ENCODE measurements at regions not wholly inside any gene's neighbourhood (a gene's known extent, or its start where the extent isn't known, plus 50 kb on each side); places are given as distances from the start of the nearest gene placed in this dataset.

DNA sequence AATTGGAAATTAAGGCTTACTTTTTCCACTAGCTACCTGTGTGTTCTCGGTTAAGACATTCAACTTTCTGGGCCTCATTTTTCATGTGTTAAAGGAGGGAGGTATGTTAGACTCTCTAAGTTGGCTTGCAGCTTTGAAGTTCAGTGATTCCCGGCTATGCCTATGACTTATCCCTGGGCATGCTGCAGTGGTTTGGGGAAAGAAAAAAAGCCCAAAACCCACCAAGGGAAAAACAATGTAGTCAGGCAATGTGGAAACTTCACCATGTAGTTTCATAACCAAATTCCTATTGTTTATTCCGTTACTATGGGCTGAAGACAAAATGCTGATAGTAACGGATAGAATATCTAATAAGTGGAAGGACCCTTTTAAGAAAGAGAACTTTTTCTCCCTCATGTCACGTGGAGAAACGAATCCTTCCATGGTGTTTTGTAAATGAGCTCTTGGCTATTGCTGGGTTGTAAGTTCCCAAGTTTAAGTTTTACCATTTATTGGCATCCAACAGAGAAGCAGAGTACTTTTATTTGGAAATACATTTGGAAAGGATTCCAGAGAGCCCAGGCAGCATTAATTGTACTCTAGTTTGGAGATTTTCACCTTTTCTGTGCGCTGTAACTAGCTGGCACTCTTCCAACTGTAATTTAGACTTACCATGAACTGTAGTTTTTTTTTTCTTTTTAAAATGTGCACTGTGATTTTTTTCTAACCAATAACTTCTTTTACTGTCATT, 84.9 kb upstream of the MPDZ start:
- no peaks in the 10 kb centered on the region for H3K36me3 ChIP-seq (ENCODE audit: control insufficient read depth in 3 of 3, insufficient read depth in 3 of 3, low read length in 3 of 3)
- H3K4me3 ChIP-seq (ENCODE audit: low read length in 3 of 3), result no peak overlapping the region
- peak overlapping the region; percentile 52 for H3K27ac ChIP-seq (ENCODE audit: low read depth, low read length)

DNA sequence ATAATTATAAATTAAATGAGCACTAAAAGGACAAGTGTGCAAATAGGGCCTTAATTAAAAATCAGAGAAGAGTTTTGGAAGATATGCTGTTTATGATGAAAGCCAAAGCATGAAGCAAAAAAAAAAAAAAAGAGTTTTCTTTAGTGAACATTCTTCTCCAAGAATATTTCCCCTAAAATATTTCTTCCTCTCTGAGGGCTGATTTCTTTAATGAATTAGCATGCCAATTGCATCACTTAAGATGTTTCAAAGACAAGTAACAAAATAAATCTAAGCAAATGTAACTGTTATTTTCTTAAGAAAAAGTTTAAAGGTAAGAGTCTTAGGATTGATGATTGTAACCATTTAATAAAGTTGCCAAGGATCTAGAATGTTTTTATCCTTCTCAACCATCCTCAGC, 81.6 kb upstream of the MPDZ start:
- H3K9ac ChIP-seq (ENCODE audit: low read depth in 1 of 3, low read length in 3 of 3), result no peak overlapping the region
- peaks cover 0 to 8% (median 0%) of the 10 kb centered on the region in 3 donors for H3K4me1 ChIP-seq (ENCODE audit: control insufficient read depth in 3 of 3, insufficient read depth in 3 of 3, low read length in 3 of 3)
- no peaks in the 10 kb centered on the region for H3K36me3 ChIP-seq (ENCODE audit: control insufficient read depth in 3 of 3, insufficient read depth in 3 of 3, low read length in 3 of 3)
- H3K9me3 ChIP-seq (ENCODE audit: control insufficient read depth in 3 of 3, low read length in 3 of 3), result no peaks in the 10 kb centered on the region
- no peaks in the 10 kb centered on the region for H3K27me3 ChIP-seq (ENCODE audit: control insufficient read depth in 3 of 3, insufficient read depth in 3 of 3, low read length in 3 of 3)
- H3K4me3 ChIP-seq (ENCODE audit: low read length in 3 of 3), result no peak overlapping the region
- H3K27ac ChIP-seq (ENCODE audit: low read depth, low read length), result peak overlapping the region; percentile 25

More for the DNA sequence above, 84.9 kb upstream of the MPDZ start:
- H3K9me3 ChIP-seq (ENCODE audit: control insufficient read depth in 3 of 3, low read length in 3 of 3), result no peaks in the 10 kb centered on the region
- H3K4me1 ChIP-seq (ENCODE audit: control insufficient read depth in 3 of 3, insufficient read depth in 3 of 3, low read length in 3 of 3), result peaks cover 0 to 8% (median 0%) of the 10 kb centered on the region in 3 donors
- no peaks in the 10 kb centered on the region for H3K27me3 ChIP-seq (ENCODE audit: control insufficient read depth in 3 of 3, insufficient read depth in 3 of 3, low read length in 3 of 3)
- no peak overlapping the region for H3K9ac ChIP-seq (ENCODE audit: low read depth in 1 of 3, low read length in 3 of 3)

DNA sequence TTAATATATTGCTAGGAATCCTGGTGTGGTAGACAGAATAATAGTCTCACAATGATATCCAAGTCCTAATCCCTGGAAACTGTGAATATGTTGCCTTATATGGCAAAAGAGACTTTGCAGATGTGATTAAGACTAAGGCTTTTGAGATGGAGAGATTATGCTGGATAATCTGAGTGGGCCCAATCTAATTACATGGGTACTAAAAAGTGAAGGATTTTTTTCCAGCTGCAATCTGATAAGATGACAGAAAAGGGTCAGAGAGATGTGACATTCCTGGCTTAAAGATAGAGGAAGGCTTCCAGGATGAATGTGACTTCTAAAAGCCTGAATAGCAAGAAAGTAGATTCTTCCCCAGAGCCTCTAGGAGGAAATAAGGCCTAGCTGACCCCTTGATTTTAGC, 80.7 kb upstream of the MPDZ start:
- H3K4me1 ChIP-seq (ENCODE audit: control insufficient read depth in 3 of 3, insufficient read depth in 3 of 3, low read length in 3 of 3), result peaks cover 0 to 8% (median 0%) of the 10 kb centered on the region in 3 donors
- no peaks in the 10 kb centered on the region for H3K27me3 ChIP-seq (ENCODE audit: control insufficient read depth in 3 of 3, insufficient read depth in 3 of 3, low read length in 3 of 3)
- no peaks in the 10 kb centered on the region for H3K36me3 ChIP-seq (ENCODE audit: control insufficient read depth in 3 of 3, insufficient read depth in 3 of 3, low read length in 3 of 3)
- no peak overlapping the region for H3K27ac ChIP-seq (ENCODE audit: low read depth, low read length)
- no peak overlapping the region for H3K9ac ChIP-seq (ENCODE audit: low read depth in 1 of 3, low read length in 3 of 3)
- no peaks in the 10 kb centered on the region for H3K9me3 ChIP-seq (ENCODE audit: control insufficient read depth in 3 of 3, low read length in 3 of 3)
- H3K4me3 ChIP-seq (ENCODE audit: low read length in 3 of 3), result no peak overlapping the region

DNA sequence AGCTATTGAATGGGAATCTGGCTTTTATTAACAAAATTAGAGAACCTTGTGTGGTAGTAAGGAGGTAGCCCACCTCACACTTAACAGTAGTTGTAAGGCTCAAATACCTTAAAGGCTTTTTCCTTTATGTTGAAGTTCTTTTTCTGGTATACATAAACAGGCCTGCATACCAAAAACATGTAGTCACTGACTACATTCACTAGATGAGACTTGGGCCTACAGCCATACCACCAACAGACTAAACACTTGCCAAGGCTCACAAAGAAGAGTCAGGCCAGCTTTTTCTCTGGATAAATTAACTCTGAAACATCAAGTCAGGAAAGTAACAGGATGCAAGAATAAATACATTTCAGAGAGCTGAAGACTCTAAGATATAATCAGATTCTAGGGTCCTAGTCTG, 78.6 kb upstream of the MPDZ start:
- Histone ChIP-seq H3K27ac (ENCODE audit: low read depth, low read length) (peak overlapping the region; percentile 4), H3K27me3 (ENCODE audit: control insufficient read depth in 3 of 3, insufficient read depth in 3 of 3, low read length in 3 of 3) (no peaks in the 10 kb centered on the region), H3K36me3 (ENCODE audit: control insufficient read depth in 3 of 3, insufficient read depth in 3 of 3, low read length in 3 of 3) (no peaks in the 10 kb centered on the region), H3K9me3 (ENCODE audit: control insufficient read depth in 3 of 3, low read length in 3 of 3) (no peaks in the 10 kb centered on the region), H3K4me3 (ENCODE audit: low read length in 3 of 3) (no peak overlapping the region), H3K4me1 (ENCODE audit: control insufficient read depth in 3 of 3, insufficient read depth in 3 of 3, low read length in 3 of 3) (peaks cover 0 to 3% (median 0%) of the 10 kb centered on the region in 3 donors), H3K9ac (ENCODE audit: low read depth in 1 of 3, low read length in 3 of 3) (no peak overlapping the region)

DNA sequence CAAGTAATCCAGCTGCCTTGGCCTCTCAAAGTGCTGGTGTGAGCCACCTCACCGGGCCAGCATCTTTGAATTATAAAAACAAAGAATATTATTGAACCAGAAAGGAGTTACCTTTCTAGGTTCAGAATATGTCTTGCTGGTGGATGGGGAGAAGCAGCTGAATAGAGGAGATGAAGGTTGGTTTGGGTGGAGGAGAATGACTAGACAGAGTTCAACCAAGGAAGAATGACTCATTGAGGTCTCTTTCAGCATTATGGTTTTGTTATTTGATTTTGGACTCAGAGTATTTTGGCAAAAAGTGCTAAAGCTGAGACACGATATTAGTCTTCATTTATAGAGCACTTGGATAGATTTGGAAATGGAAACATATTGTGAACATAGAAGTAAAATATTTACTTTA, 75.2 kb upstream of the MPDZ start:
- no peak overlapping the region for H3K27ac ChIP-seq (ENCODE audit: low read depth, low read length)
- H3K9me3 ChIP-seq (ENCODE audit: control insufficient read depth in 3 of 3, low read length in 3 of 3), result no peaks in the 10 kb centered on the region
- H3K4me3 ChIP-seq (ENCODE audit: low read length in 3 of 3), result no peak overlapping the region
- no peaks in the 10 kb centered on the region for H3K36me3 ChIP-seq (ENCODE audit: control insufficient read depth in 3 of 3, insufficient read depth in 3 of 3, low read length in 3 of 3)
- H3K27me3 ChIP-seq (ENCODE audit: control insufficient read depth in 3 of 3, insufficient read depth in 3 of 3, low read length in 3 of 3), result no peaks in the 10 kb centered on the region
- no peaks in the 10 kb centered on the region for H3K4me1 ChIP-seq (ENCODE audit: control insufficient read depth in 3 of 3, insufficient read depth in 3 of 3, low read length in 3 of 3)
- no peak overlapping the region for H3K9ac ChIP-seq (ENCODE audit: low read depth in 1 of 3, low read length in 3 of 3)

DNA sequence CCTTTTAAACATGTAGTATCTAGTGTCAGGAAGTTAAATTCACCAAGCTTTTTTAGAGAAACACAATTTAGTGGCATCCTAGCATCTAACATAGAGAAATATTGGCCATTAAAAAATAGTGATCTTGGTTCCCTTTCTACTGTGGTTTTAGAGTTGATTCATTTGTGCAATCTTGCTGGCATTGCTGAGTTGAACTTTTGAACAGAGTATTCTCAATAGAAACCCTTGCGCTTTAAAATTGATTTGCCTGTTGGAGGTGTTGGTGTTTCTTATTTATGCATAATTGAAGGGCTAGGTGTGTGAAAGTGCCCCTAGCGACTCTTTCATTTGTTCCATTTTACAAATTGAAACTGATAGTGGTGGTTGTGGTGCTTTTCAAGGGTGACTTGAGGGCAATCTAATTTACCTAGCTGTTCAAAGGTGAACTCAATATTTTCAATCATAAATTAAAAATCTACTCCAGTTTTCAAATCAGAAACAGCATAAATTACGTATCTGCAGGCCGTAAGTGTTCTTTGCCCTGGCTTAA, 73.0 kb upstream of the MPDZ start:
- Histone ChIP-seq H3K36me3 (ENCODE audit: control insufficient read depth in 3 of 3, insufficient read depth in 3 of 3, low read length in 3 of 3) (no peaks in the 10 kb centered on the region), H3K9ac (ENCODE audit: low read depth in 1 of 3, low read length in 3 of 3) (no peak overlapping the region), H3K4me1 (ENCODE audit: control insufficient read depth in 3 of 3, insufficient read depth in 3 of 3, low read length in 3 of 3) (no peaks in the 10 kb centered on the region), H3K4me3 (ENCODE audit: low read length in 3 of 3) (no peak overlapping the region), H3K27me3 (ENCODE audit: control insufficient read depth in 3 of 3, insufficient read depth in 3 of 3, low read length in 3 of 3) (no peaks in the 10 kb centered on the region), H3K9me3 (ENCODE audit: control insufficient read depth in 3 of 3, low read length in 3 of 3) (no peaks in the 10 kb centered on the region), H3K27ac (ENCODE audit: low read depth, low read length) (no peak overlapping the region)

DNA sequence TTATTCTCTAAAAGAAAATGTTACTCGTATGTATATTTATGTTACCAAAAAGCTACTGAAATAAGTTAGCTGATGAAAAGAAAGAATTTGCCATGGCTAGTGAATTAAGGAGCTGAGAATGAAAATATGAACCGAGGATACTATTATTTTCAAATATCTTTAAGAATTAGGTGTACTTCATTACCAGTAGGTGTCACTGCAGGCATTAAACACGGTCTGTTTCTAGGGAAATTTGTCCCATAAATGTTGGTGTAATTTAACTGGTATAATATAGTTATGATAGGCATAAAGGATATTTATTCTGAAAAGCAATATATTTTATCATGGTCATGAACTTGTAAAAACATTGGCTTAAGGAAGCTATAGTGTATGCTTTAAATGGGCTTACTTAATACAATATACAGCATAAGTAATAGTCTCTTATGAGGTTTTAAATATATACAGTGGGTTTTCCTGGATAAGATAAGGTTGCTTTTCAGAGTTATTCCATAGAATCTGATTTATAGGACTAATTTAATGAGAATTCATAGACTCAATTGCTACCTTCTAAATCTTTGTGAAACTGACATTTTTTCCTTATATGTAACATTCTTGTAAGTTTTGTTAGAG, 72.4 kb upstream of the MPDZ start:
- Histone ChIP-seq H3K4me1 (ENCODE audit: control insufficient read depth in 3 of 3, insufficient read depth in 3 of 3, low read length in 3 of 3) (no peaks in the 10 kb centered on the region), H3K9ac (ENCODE audit: low read depth in 1 of 3, low read length in 3 of 3) (no peak overlapping the region), H3K4me3 (ENCODE audit: low read length in 3 of 3) (no peak overlapping the region), H3K27me3 (ENCODE audit: control insufficient read depth in 3 of 3, insufficient read depth in 3 of 3, low read length in 3 of 3) (no peaks in the 10 kb centered on the region), H3K9me3 (ENCODE audit: control insufficient read depth in 3 of 3, low read length in 3 of 3) (no peaks in the 10 kb centered on the region), H3K27ac (ENCODE audit: low read depth, low read length) (no peak overlapping the region), H3K36me3 (ENCODE audit: control insufficient read depth in 3 of 3, insufficient read depth in 3 of 3, low read length in 3 of 3) (no peaks in the 10 kb centered on the region)

DNA sequence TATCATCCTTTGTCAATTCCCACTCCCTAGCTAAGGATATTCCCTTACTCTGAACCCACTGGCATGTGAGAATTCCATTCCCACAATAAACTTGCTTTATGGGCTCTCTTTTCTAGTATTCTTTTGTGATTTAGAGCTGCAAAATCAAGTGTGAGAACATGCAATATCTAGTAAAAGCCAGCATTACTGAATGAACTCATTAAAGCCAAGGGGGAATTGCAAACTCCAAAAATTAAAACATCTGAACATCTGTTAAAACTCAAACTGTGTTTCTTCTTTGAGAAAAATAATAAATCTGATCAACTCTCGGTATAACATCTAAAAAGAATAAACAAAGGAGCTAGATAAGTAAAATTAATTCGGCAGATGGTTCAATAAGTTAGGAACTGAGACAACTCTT, 53.1 kb upstream of the MPDZ start:
- no peaks in the 10 kb centered on the region for H3K36me3 ChIP-seq (ENCODE audit: control insufficient read depth in 3 of 3, insufficient read depth in 3 of 3, low read length in 3 of 3)
- no peak overlapping the region for H3K9ac ChIP-seq (ENCODE audit: low read depth in 1 of 3, low read length in 3 of 3)
- no peaks in the 10 kb centered on the region for H3K9me3 ChIP-seq (ENCODE audit: control insufficient read depth in 3 of 3, low read length in 3 of 3)
- no peak overlapping the region for H3K27ac ChIP-seq (ENCODE audit: low read depth, low read length)
- peaks cover 0 to 2% (median 0%) of the 10 kb centered on the region in 3 donors for H3K4me1 ChIP-seq (ENCODE audit: control insufficient read depth in 3 of 3, insufficient read depth in 3 of 3, low read length in 3 of 3)
- no peaks in the 10 kb centered on the region for H3K27me3 ChIP-seq (ENCODE audit: control insufficient read depth in 3 of 3, insufficient read depth in 3 of 3, low read length in 3 of 3)
- no peak overlapping the region for H3K4me3 ChIP-seq (ENCODE audit: low read length in 3 of 3)

DNA sequence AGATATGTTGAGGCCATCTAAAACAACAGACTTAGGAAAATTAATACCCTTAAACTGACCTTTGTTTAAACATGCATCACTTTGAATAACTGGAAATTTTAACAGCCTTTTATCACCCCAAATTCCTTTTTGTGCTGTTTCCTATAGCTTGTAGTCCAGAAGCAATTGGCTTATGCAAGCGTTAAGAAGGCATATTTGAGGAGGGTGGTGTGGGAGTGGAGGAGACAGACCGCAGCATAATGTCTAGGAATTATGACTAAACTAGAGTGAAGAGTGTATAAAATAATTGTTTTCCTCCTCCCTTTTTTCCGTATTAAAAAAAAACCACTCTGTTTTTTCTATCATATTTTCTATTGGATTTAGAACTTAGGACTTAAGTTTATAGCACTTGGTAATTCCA, 51.8 kb upstream of the MPDZ start:
- Histone ChIP-seq H3K9ac (ENCODE audit: low read depth in 1 of 3, low read length in 3 of 3) (no peak overlapping the region), H3K4me3 (ENCODE audit: low read length in 3 of 3) (no peak overlapping the region), H3K36me3 (ENCODE audit: control insufficient read depth in 3 of 3, insufficient read depth in 3 of 3, low read length in 3 of 3) (no peaks in the 10 kb centered on the region), H3K27me3 (ENCODE audit: control insufficient read depth in 3 of 3, insufficient read depth in 3 of 3, low read length in 3 of 3) (no peaks in the 10 kb centered on the region), H3K9me3 (ENCODE audit: control insufficient read depth in 3 of 3, low read length in 3 of 3) (no peaks in the 10 kb centered on the region), H3K4me1 (ENCODE audit: control insufficient read depth in 3 of 3, insufficient read depth in 3 of 3, low read length in 3 of 3) (peaks cover 0 to 2% (median 0%) of the 10 kb centered on the region in 3 donors), H3K27ac (ENCODE audit: low read depth, low read length) (no peak overlapping the region)

DNA sequence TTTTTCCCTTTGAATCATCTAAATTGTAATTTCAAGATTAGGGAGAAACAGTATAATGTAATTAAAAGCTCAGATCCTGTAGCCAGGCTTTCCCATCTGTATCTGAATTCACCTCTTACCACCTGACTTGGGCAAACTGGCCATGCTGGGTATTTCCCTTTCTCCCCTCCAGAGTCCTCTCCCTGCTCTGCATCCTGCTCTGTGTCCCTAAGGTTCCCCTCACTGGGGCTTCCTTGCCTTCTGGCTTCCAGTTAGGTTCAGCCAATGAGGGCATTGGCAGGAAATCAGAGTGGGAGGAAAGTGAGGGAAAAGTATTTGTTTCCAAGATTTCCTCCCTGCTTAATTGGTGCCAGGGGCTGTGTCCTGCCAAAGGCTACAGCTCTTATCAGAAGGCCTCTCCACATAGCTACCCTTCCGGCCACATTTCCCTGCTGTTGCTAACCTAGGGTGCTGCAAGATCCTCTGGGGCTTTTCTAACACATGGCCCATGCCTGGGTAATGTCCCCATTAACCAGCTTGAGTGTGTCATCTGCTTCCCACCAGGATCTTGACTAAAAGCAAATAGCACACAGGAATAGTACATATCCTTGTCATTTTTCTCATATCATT, 51.0 kb upstream of the MPDZ start:
- H3K4me3 ChIP-seq (ENCODE audit: low read length in 3 of 3), result no peak overlapping the region
- H3K27ac ChIP-seq (ENCODE audit: low read depth, low read length), result no peak overlapping the region
- no peaks in the 10 kb centered on the region for H3K27me3 ChIP-seq (ENCODE audit: control insufficient read depth in 3 of 3, insufficient read depth in 3 of 3, low read length in 3 of 3)
- H3K4me1 ChIP-seq (ENCODE audit: control insufficient read depth in 3 of 3, insufficient read depth in 3 of 3, low read length in 3 of 3), result peaks cover 0 to 2% (median 0%) of the 10 kb centered on the region in 3 donors
- no peak overlapping the region for H3K9ac ChIP-seq (ENCODE audit: low read depth in 1 of 3, low read length in 3 of 3)
- no peaks in the 10 kb centered on the region for H3K9me3 ChIP-seq (ENCODE audit: control insufficient read depth in 3 of 3, low read length in 3 of 3)
- H3K36me3 ChIP-seq (ENCODE audit: control insufficient read depth in 3 of 3, insufficient read depth in 3 of 3, low read length in 3 of 3), result no peaks in the 10 kb centered on the region

All from skeletal muscle tissue (tissue), 3 donors.